Breast epithelium (tissue), 3 donors: ENCODE measurements at regions not wholly inside any gene's neighbourhood (a gene's known extent, or its start where the extent isn't known, plus 50 kb on each side); places are given as distances from the start of the nearest gene placed in this dataset.
"Not testable (repeated sequence)": the region's sequence is repeated elsewhere in the genome, so short reads cannot be mapped to it uniquely, and the experiment has no call there.

Experiments
- CTCF ChIP-seq, 3 donors: fragments of 450-650 bp; IDR thresholded peaks; one replicate each; pipeline ENCODE4 v1.5.1; 2016 to 2017; ENCODE audit warnings: antibody characterized with exemption in 3 of 3, mild to moderate bottlenecking in 3 of 3, moderate library complexity in 3 of 3
- POLR2A ChIP-seq: fragments of 450-650 bp; IDR thresholded peaks from one replicate; pipeline ENCODE4 v1.6.1; 2016; ENCODE audit warnings: antibody characterized with exemption, mild to moderate bottlenecking, moderate library complexity
- POLR2AphosphoS5 ChIP-seq, 3 donors: sonication (generic); formaldehyde crosslinking; IDR thresholded peaks; one replicate each; pipeline ENCODE4 v1.6.1; 2017; ENCODE audit warnings: antibody characterized with exemption in 3 of 3

GRCh38 chr1:121076674-121077073, 107.5 kb downstream of the FAM72B start:
- TF ChIP-seq CTCF (IDR thresholded peaks at IDR 0.05); POLR2A; POLR2AphosphoS5 (IDR thresholded peaks at IDR 0.05): not testable (repeated sequence)
